WTC11 (cell line): ENCODE measurements at regions not wholly inside any gene's neighbourhood (a gene's known extent, or its start where the extent isn't known, plus 50 kb on each side); places are given as distances from the start of the nearest gene placed in this dataset.

Source experiments
- ATAC-seq: fragments of 200-7000 bp; cut with Tn5 transposase; 2 replicates; pipeline ENCODE4 v1.10.0; 2021; ENCODE audit warnings: mild to moderate bottlenecking, moderate library complexity
- CTCF ChIA-PET: fragments of 300-600 bp; sonication (Branson Sonifier 250); formaldehyde crosslinking; loops from one replicate; lab custom pipeline; 2021; ENCODE audit warnings: antibody characterized with exemption; lab: Charles Lee
- POLR2A ChIA-PET: fragments of 350-600 bp; sonication (Branson Sonifier 250); formaldehyde crosslinking; loops from one replicate; lab custom pipeline; 2021; ENCODE audit warnings: antibody characterized with exemption; lab: Charles Lee
- DNase-seq: peaks from one replicate; pipeline ENCODE4 v3.0.0; 2021; ENCODE audit warnings: low spot score
- H3K27ac Mint-ChIP-seq: 2 replicates; pipeline ENCODE4 v1.8.0; 2021; ENCODE audit warnings: mixed read lengths
- H3K27me3 Mint-ChIP-seq: 2 replicates; pipeline ENCODE4 v1.8.0; 2021; ENCODE audit warnings: low read depth, mild to moderate bottlenecking, moderate library complexity, mixed read lengths
- H3K36me3 Mint-ChIP-seq: 2 replicates; pipeline ENCODE4 v1.8.0; 2021; ENCODE audit warnings: mixed read lengths
- H3K4me1 Mint-ChIP-seq: 2 replicates; pipeline ENCODE4 v1.8.0; 2022; ENCODE audit warnings: mixed read lengths
- H3K4me3 Mint-ChIP-seq: 2 replicates; pipeline ENCODE4 v1.8.0; 2021; ENCODE audit warnings: mild to moderate bottlenecking, moderate library complexity, mixed read lengths
- H3K9me3 Mint-ChIP-seq: 2 replicates; pipeline ENCODE4 v1.8.0; 2021; ENCODE audit warnings: mixed read lengths
- CREB1 ChIP-seq: sonication (generic); formaldehyde crosslinking; IDR thresholded peaks from 2 replicates; pipeline ENCODE4 v1.8.0; 2023; ENCODE audit warnings: mild to moderate bottlenecking, missing genetic modification reagents
- CREM ChIP-seq: sonication (generic); formaldehyde crosslinking; IDR thresholded peaks from 2 replicates; pipeline ENCODE4 v1.8.1; 2022; ENCODE audit warnings: mild to moderate bottlenecking, missing genetic modification reagents, moderate library complexity
- ETV6 ChIP-seq: sonication (generic); formaldehyde crosslinking; IDR thresholded peaks from 2 replicates; pipeline ENCODE4 v1.8.1; 2022; ENCODE audit warnings: mild to moderate bottlenecking, missing genetic modification reagents
- FOXK1 ChIP-seq: sonication (generic); formaldehyde crosslinking; IDR thresholded peaks from 2 replicates; pipeline ENCODE4 v1.8.0; 2022; ENCODE audit warnings: mild to moderate bottlenecking, moderate library complexity, missing genetic modification reagents
- GTF2I ChIP-seq: fragments of 250-450 bp; sonication (Bioruptor Pico); conservative IDR thresholded peaks from 2 replicates; pipeline ENCODE4 v1.4.0; 2021; ENCODE audit warnings: mild to moderate bottlenecking
- HMGA2 ChIP-seq: fragments of 250-450 bp; sonication (Bioruptor Pico); IDR thresholded peaks from 2 replicates; pipeline ENCODE4 v1.4.0; 2021; ENCODE audit warnings: mild to moderate bottlenecking, moderate library complexity
- JUN ChIP-seq: sonication (generic); formaldehyde crosslinking; IDR thresholded peaks from 2 replicates; pipeline ENCODE4 v1.8.0; 2023; ENCODE audit warnings: mild to moderate bottlenecking, missing genetic modification reagents
- MXD4 ChIP-seq: fragments of 250-450 bp; sonication (Bioruptor Pico); IDR thresholded peaks from 2 replicates; pipeline ENCODE4 v1.8.0; 2021; ENCODE audit warnings: mild to moderate bottlenecking, moderate library complexity, borderline replicate concordance
- RORB ChIP-seq: fragments of 250-450 bp; sonication (Bioruptor Pico); IDR thresholded peaks from 2 replicates; pipeline ENCODE4 v1.9.0; 2021; ENCODE audit warnings: mild to moderate bottlenecking
- SMAD4 ChIP-seq: sonication (generic); formaldehyde crosslinking; IDR thresholded peaks from 2 replicates; pipeline ENCODE4 v1.8.0; 2022; ENCODE audit warnings: mild to moderate bottlenecking, missing genetic modification reagents
- SOX15 ChIP-seq: fragments of 250-450 bp; sonication (Bioruptor Pico); IDR thresholded peaks from 2 replicates; pipeline ENCODE4 v1.9.0; 2021; ENCODE audit warnings: mild to moderate bottlenecking
- SP1 ChIP-seq: sonication (generic); formaldehyde crosslinking; conservative IDR thresholded peaks from 2 replicates; pipeline ENCODE4 v1.8.1; 2022; ENCODE audit warnings: missing genetic modification reagents
- TEAD4 ChIP-seq: sonication (generic); formaldehyde crosslinking; IDR thresholded peaks from 2 replicates; pipeline ENCODE4 v1.8.0; 2022; ENCODE audit warnings: mild to moderate bottlenecking, missing genetic modification reagents
- USF2 ChIP-seq: sonication (generic); formaldehyde crosslinking; IDR thresholded peaks from 2 replicates; pipeline ENCODE4 v1.8.1; 2023; ENCODE audit warnings: mild to moderate bottlenecking, missing genetic modification reagents, moderate library complexity
- ZNF138 ChIP-seq: sonication (generic); formaldehyde crosslinking; conservative IDR thresholded peaks from 2 replicates; pipeline ENCODE4 v1.8.1; 2022; ENCODE audit warnings: mild to moderate bottlenecking, moderate library complexity, missing genetic modification reagents
- ZNF317 ChIP-seq: sonication (generic); formaldehyde crosslinking; IDR thresholded peaks from 2 replicates; pipeline ENCODE4 v1.8.1; 2023; ENCODE audit warnings: low read depth, mild to moderate bottlenecking, moderate library complexity, missing genetic modification reagents, borderline replicate concordance
- ZNF423 ChIP-seq: fragments of 250-450 bp; sonication (Bioruptor Pico); IDR thresholded peaks from 2 replicates; pipeline ENCODE4 v2.1.2; 2022; ENCODE audit warnings: mild to moderate bottlenecking, moderate library complexity
- TF ChIP-seq, protein P1 (sequence below): sonication (generic); formaldehyde crosslinking; IDR thresholded peaks from 2 replicates; pipeline ENCODE4 v1.8.1; 2023; ENCODE audit warnings: mild to moderate bottlenecking, moderate library complexity, missing genetic modification reagents
- TF ChIP-seq, protein P2 (sequence below): sonication (generic); formaldehyde crosslinking; IDR thresholded peaks from 2 replicates; pipeline ENCODE4 v1.8.1; 2022; ENCODE audit warnings: low read depth, missing genetic modification reagents, borderline replicate concordance
- TF ChIP-seq, protein P3 (sequence below): sonication (generic); formaldehyde crosslinking; IDR thresholded peaks from 2 replicates; pipeline ENCODE4 v1.8.1; 2022; ENCODE audit warnings: mild to moderate bottlenecking, moderate library complexity, missing genetic modification reagents
- TF ChIP-seq, protein P4 (sequence below): fragments of 250-450 bp; sonication (Bioruptor Pico); IDR thresholded peaks from 2 replicates; pipeline ENCODE4 v1.9.0; 2021; ENCODE audit warnings: mild to moderate bottlenecking, borderline replicate concordance
- TF ChIP-seq, protein P5 (sequence below): sonication (generic); formaldehyde crosslinking; IDR thresholded peaks from 2 replicates; pipeline ENCODE4 v1.8.0; 2022; ENCODE audit warnings: mild to moderate bottlenecking, missing genetic modification reagents

- H3K9me3 Mint-ChIP-seq = peaks cover 3% of the 10 kb centered on the region; the same call in 1 of the 2 replicates
- ATAC-seq = no peak
- 0 out of 2 replicates have a peak, but pooled peaks cover 5% of the 10 kb centered on the region for H3K4me1 Mint-ChIP-seq
- no peak overlapping the region for H3K4me3 Mint-ChIP-seq
- CTCF ChIA-PET = no interaction called here
- H3K36me3 Mint-ChIP-seq = no peaks in the 10 kb centered on the region
- TF ChIP-seq ETV6 (CRISPR knock-in tag) (no peak), HMGA2 (CRISPR knock-in tag) (no peak), SMAD4 (no peak), CREM (CRISPR knock-in tag) (no peak), ZNF138 (CRISPR knock-in tag) (no peak), SOX15 (no peak), MXD4 (CRISPR knock-in tag) (no peak), CREB1 (CRISPR knock-in tag) (no peak), JUN (CRISPR knock-in tag) (no peak), FOXK1 (CRISPR knock-in tag) (no peak), USF2 (CRISPR knock-in tag) (no peak), ZNF317 (no peak)
- TF ChIP-seq, protein P1, sequence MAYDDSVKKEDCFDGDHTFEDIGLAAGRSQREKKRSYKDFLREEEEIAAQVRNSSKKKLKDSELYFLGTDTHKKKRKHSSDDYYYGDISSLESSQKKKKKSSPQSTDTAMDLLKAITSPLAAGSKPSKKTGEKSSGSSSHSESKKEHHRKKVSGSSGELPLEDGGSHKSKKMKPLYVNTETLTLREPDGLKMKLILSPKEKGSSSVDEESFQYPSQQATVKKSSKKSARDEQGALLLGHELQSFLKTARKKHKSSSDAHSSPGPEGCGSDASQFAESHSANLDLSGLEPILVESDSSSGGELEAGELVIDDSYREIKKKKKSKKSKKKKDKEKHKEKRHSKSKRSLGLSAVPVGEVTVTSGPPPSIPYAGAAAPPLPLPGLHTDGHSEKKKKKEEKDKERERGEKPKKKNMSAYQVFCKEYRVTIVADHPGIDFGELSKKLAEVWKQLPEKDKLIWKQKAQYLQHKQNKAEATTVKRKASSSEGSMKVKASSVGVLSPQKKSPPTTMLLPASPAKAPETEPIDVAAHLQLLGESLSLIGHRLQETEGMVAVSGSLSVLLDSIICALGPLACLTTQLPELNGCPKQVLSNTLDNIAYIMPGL (CRISPR knock-in tag) = no peak
- TF ChIP-seq, protein P2, sequence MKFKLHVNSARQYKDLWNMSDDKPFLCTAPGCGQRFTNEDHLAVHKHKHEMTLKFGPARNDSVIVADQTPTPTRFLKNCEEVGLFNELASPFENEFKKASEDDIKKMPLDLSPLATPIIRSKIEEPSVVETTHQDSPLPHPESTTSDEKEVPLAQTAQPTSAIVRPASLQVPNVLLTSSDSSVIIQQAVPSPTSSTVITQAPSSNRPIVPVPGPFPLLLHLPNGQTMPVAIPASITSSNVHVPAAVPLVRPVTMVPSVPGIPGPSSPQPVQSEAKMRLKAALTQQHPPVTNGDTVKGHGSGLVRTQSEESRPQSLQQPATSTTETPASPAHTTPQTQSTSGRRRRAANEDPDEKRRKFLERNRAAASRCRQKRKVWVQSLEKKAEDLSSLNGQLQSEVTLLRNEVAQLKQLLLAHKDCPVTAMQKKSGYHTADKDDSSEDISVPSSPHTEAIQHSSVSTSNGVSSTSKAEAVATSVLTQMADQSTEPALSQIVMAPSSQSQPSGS (CRISPR knock-in tag) = no peak
- TF ChIP-seq, protein P3, sequence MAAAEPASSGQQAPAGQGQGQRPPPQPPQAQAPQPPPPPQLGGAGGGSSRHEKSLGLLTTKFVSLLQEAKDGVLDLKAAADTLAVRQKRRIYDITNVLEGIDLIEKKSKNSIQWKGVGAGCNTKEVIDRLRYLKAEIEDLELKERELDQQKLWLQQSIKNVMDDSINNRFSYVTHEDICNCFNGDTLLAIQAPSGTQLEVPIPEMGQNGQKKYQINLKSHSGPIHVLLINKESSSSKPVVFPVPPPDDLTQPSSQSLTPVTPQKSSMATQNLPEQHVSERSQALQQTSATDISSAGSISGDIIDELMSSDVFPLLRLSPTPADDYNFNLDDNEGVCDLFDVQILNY = no peak
- POLR2A ChIA-PET = no interaction called here
- H3K27me3 Mint-ChIP-seq = no peaks in the 10 kb centered on the region
- DNase-seq = no peak
- no peak overlapping the region for H3K27ac Mint-ChIP-seq
Measured at GRCh38 chr2:181770150-181770549, 89.8 kb upstream of the NEUROD1 start.

GRCh38 chr2:181771356-181771755 is 91.0 kb upstream of the NEUROD1 start:
- Mint-ChIP-seq H3K36me3 (no peaks in the 10 kb centered on the region), H3K9me3 (peaks cover 3% of the 10 kb centered on the region; the same call in 1 of the 2 replicates), H3K4me1 (0 out of 2 replicates have a peak, but pooled peaks cover 5% of the 10 kb centered on the region), H3K27ac (no peak overlapping the region), H3K4me3 (no peak overlapping the region), H3K27me3 (no peaks in the 10 kb centered on the region)
- DNase-seq (no peak), ATAC-seq (no peak)
- ChIA-PET POLR2A (no interaction called here), CTCF (no interaction called here)
- TF ChIP-seq RORB (CRISPR knock-in tag) (no peak), GTF2I (CRISPR knock-in tag) (no peak), CREB1 (CRISPR knock-in tag) (no peak), ETV6 (CRISPR knock-in tag) (no peak), TEAD4 (CRISPR knock-in tag) (no peak), ZNF423 (CRISPR knock-in tag) (no peak), SP1 (CRISPR knock-in tag) (no peak)
- TF ChIP-seq, protein P1 (CRISPR knock-in tag) = no peak
- TF ChIP-seq, protein P4, sequence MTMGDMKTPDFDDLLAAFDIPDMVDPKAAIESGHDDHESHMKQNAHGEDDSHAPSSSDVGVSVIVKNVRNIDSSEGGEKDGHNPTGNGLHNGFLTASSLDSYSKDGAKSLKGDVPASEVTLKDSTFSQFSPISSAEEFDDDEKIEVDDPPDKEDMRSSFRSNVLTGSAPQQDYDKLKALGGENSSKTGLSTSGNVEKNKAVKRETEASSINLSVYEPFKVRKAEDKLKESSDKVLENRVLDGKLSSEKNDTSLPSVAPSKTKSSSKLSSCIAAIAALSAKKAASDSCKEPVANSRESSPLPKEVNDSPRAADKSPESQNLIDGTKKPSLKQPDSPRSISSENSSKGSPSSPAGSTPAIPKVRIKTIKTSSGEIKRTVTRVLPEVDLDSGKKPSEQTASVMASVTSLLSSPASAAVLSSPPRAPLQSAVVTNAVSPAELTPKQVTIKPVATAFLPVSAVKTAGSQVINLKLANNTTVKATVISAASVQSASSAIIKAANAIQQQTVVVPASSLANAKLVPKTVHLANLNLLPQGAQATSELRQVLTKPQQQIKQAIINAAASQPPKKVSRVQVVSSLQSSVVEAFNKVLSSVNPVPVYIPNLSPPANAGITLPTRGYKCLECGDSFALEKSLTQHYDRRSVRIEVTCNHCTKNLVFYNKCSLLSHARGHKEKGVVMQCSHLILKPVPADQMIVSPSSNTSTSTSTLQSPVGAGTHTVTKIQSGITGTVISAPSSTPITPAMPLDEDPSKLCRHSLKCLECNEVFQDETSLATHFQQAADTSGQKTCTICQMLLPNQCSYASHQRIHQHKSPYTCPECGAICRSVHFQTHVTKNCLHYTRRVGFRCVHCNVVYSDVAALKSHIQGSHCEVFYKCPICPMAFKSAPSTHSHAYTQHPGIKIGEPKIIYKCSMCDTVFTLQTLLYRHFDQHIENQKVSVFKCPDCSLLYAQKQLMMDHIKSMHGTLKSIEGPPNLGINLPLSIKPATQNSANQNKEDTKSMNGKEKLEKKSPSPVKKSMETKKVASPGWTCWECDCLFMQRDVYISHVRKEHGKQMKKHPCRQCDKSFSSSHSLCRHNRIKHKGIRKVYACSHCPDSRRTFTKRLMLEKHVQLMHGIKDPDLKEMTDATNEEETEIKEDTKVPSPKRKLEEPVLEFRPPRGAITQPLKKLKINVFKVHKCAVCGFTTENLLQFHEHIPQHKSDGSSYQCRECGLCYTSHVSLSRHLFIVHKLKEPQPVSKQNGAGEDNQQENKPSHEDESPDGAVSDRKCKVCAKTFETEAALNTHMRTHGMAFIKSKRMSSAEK (CRISPR knock-in tag) = no peak
- TF ChIP-seq, protein P5, sequence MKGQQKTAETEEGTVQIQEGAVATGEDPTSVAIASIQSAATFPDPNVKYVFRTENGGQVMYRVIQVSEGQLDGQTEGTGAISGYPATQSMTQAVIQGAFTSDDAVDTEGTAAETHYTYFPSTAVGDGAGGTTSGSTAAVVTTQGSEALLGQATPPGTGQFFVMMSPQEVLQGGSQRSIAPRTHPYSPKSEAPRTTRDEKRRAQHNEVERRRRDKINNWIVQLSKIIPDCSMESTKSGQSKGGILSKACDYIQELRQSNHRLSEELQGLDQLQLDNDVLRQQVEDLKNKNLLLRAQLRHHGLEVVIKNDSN = no peak
